Urinary bladder (tissue), 3 donors: ENCODE measurements at regions not wholly inside any gene's neighbourhood (a gene's known extent, or its start where the extent isn't known, plus 50 kb on each side); places are given as distances from the start of the nearest gene placed in this dataset.

Experiments
- DNase-seq: peaks from one replicate; pipeline ENCODE4 v3.0.0-alpha.2; 2015; ENCODE audit errors: extremely low spot score
- H3K27ac ChIP-seq: one replicate; pipeline ENCODE4 v1.5.1; 2013; ENCODE audit warnings: low read depth, mild to moderate bottlenecking, moderate library complexity
- H3K36me3 ChIP-seq: one replicate; pipeline ENCODE4 v1.6.1; 2013; ENCODE audit warnings: mild to moderate bottlenecking, moderate library complexity; ENCODE audit not compliant: insufficient read depth
- H3K4me1 ChIP-seq: one replicate; pipeline ENCODE4 v1.6.1; 2013; ENCODE audit warnings: mild to moderate bottlenecking, moderate library complexity; ENCODE audit not compliant: insufficient read depth
- H3K4me3 ChIP-seq: one replicate; pipeline ENCODE4 v1.5.1; 2013; ENCODE audit warnings: low read depth, low read length
- WGBS: extraction: QIAGEN DNeasy Blood & Tissue Kit; methylation state at CpG from one replicate; pipeline ENCODE4 v1.1.7; 2013; 5-methylcytosine and 5-hydroxymethylcytosine counted together
- donor health status: healthy with polysubstance abuse.
- donor health status: healthy.

DNA sequence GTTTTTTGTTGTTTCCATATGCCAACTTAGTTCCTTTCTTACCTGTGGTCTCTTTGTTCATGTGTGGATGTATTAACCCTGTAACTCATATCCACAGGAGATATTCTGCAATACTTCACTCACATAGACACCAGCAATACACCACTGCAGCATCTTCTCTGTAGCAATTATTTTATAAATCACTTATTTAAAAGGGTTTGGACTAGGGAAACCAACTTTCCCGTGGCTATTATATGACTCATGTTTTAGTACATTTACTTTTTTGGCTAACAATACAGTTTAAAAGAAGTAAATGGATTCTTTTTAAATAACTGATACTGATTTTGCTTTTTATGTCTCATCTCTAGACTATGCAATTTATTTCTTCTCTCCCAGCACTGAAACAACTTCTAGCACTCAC is 488.9 kb downstream of the MBD2 start:
- WGBS = 66% methylated on average over 1 of the region's 1 CpG
- H3K4me1 ChIP-seq = no peaks in the 10 kb centered on the region
- H3K27ac ChIP-seq = no peak overlapping the region
- no peaks in the 10 kb centered on the region for H3K36me3 ChIP-seq
- no peak overlapping the region for H3K4me3 ChIP-seq
- no peak for DNase-seq

DNA sequence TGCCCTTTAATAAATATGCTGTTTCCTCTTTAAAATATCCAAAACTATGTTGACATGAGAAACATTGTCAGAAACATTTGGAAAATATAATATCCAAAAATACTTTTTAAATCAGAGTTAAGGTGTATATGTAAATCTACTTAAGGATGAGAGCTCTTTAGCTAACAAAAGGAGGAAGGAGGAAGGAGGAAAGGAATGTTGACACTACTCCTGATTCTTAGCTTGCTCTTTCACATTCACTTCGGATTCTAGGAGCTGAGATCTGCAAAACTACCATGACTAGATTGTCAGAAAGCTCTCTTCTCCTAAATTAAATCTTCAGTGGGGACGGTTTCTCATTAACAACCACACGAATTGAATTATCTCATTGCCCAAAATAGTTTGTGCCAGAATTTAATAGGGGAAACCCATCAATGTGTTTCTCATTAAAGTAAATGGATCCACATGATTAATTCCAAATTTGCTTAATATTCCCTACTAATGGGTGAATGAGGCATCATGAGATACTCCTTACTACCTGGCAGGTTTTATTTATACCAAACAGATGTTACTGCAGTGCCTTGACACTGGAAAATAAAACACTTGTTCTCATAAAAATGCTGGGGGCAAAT is 509.1 kb downstream of the MBD2 start:
- no peak for DNase-seq
- Histone ChIP-seq H3K36me3 (no peaks in the 10 kb centered on the region), H3K4me1 (no peaks in the 10 kb centered on the region), H3K4me3 (no peak overlapping the region), H3K27ac (no peak overlapping the region)
- WGBS = 25% methylated on average over 3 of the region's 3 CpGs

DNA sequence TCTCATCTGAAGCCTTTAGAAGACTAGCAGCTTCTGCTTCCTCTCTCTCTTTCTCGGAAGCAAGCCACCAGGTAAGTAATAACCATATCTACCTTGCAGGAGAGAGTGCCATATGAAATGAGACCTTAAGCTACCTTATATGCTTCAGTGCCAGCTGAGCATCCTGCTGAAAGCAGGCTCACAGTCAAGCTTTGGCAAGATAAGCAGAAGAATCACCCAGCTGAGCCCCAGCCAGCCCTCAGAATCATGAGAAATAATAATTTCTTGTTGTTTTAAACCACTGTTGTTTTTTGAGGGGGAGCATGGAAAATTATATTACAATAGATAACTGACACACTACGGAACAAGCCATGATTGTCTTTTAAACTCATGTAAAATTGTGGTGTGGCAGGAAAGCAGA is 514.4 kb downstream of the MBD2 start:
- H3K27ac ChIP-seq = no peak overlapping the region
- WGBS = 73% methylated on average over 2 of the region's 2 CpGs
- no peak for DNase-seq
- no peaks in the 10 kb centered on the region for H3K4me1 ChIP-seq
- H3K36me3 ChIP-seq = no peaks in the 10 kb centered on the region
- no peak overlapping the region for H3K4me3 ChIP-seq

DNA sequence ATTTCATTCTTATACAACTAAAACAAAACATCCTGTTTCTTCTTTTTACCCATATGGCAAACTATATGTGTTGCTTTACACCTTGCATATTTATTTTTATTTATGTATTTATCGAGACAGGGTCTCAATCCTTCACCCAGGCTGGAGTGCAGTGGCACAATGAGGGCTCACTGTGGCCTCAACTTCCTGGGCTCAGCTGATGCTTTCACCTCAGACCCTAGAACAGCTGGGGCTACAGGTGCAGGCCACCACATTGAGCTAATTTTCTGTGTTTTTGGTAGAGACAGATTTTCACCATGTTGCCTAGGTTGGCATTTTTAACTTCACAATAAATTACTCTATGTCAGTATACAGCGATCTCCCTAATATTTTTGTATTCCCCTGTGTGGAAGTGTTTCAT is 522.0 kb downstream of the MBD2 start:
- Histone ChIP-seq H3K4me1 (no peaks in the 10 kb centered on the region), H3K4me3 (no peak overlapping the region), H3K36me3 (no peaks in the 10 kb centered on the region), H3K27ac (no peak overlapping the region)
- WGBS = 92% methylated on average over 2 of the region's 2 CpGs
- no peak for DNase-seq

DNA sequence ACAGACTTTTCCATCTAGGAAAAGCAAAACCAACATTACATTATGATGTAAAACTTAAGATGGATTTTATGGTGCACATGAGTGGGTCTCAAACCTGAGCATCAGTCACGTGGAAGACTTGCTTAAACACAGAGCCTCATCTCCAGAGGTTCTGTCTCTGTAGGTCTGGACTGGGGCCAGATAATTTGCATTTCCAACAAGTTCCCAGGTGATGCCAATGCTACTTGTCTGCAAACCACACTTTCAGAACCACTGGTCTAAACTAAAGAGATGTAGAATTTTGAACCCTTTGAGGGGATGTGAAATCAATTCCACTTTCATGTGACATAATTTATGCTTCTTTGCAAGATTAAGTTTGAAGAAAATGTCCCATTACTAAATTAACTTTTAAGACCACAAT is 522.8 kb downstream of the MBD2 start:
- Histone ChIP-seq H3K4me3 (no peak overlapping the region), H3K36me3 (no peaks in the 10 kb centered on the region), H3K4me1 (no peaks in the 10 kb centered on the region), H3K27ac (no peak overlapping the region)
- WGBS = 60% methylated on average over 1 of the region's 1 CpG
- no peak for DNase-seq

DNA sequence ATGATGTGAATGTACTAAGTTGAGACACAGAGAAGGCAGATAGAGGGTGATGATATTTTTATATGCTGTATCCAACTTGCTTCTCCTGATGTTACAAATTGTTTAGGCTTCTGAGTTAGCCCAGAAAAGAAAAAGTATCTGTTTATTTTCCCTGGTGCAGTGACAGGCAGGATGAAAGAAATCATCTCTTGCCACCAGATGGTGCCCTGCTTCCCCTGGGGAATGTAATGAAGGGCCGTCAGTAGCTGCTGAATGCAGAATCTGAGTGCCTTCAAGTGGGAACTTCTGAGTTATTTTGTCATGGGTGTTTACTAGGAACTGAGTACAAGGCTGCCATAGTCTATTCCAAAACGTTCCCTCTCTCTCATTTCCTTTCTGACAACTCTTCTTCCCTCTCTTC is 525.6 kb downstream of the MBD2 start:
- no peak overlapping the region for H3K4me3 ChIP-seq
- H3K27ac ChIP-seq = no peak overlapping the region
- no peak for DNase-seq
- H3K4me1 ChIP-seq = no peaks in the 10 kb centered on the region
- 1% methylated on average over 2 of the region's 2 CpGs for WGBS
- no peaks in the 10 kb centered on the region for H3K36me3 ChIP-seq

DNA sequence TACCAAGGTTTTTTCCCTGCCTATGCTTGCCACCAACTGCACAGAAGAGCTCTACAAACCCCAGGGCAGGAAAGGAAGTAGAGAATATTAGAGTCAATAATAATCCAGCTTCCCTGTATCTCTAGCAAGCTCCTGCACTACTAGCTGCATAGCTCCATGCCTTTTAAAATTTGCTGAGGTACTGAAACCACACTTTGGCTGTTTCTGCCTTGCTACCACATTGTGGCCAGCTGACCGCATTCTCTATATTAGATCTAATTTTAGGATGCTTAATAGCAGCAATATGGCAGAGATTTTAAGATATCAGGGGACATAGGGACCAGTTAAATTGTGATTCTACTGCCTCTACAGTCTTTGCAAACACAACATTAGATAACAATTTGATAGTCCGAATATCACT is 534.6 kb downstream of the MBD2 start:
- WGBS = 95% methylated on average over 2 of the region's 2 CpGs
- H3K27ac ChIP-seq = no peak overlapping the region

DNA sequence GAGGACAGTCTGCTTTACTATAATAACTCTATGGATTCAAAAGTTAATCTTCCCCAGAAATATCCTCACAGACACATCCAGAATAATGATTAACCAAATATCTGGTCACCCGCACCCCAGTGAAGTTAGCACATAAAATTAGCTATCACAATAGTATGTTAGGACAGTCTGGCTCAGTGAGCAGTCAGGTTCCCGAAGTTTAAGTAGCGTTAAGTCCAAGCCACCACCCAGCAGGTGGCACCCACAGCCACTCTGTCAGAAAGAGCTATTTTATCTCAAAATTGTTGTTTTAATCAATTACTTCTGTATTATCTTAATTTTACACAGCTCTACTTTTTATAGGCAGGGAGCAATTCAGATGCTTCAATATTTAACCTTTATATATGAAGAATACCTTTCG is 537.5 kb downstream of the MBD2 start:
- H3K4me1 ChIP-seq = no peaks in the 10 kb centered on the region
- 80% methylated on average over 4 of the region's 4 CpGs for WGBS
- DNase-seq = no peak
- no peak overlapping the region for H3K27ac ChIP-seq
- H3K36me3 ChIP-seq = no peaks in the 10 kb centered on the region
- no peak overlapping the region for H3K4me3 ChIP-seq

More for the DNA sequence above, 534.6 kb downstream of the MBD2 start:
- DNase-seq = no peak
- Histone ChIP-seq H3K36me3 (no peaks in the 10 kb centered on the region), H3K4me3 (no peak overlapping the region), H3K4me1 (no peaks in the 10 kb centered on the region)

DNA sequence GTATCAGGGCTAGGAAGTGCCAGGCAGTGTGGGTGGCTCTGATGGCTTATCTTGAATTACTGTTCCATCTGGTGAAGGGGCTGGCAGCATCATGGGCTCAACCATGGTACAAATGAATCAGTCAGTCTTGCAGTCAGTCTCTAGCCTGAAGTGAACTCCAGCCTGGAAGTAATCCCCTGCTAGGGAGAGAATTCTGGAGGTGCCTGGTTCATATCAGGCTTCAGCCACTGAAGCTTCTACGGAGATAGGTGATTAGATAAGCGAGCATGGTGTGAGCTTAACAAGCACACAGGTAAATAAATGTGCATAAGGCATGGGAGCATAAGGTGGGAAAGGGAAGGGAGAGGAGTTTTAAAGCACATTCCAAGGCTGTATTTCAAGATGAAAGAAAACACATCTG is 541.7 kb downstream of the MBD2 start:
- WGBS = 27% methylated on average over 2 of the region's 2 CpGs
- DNase-seq = no peak
- Histone ChIP-seq H3K27ac (no peak overlapping the region), H3K36me3 (no peaks in the 10 kb centered on the region), H3K4me1 (no peaks in the 10 kb centered on the region), H3K4me3 (no peak overlapping the region)

DNA sequence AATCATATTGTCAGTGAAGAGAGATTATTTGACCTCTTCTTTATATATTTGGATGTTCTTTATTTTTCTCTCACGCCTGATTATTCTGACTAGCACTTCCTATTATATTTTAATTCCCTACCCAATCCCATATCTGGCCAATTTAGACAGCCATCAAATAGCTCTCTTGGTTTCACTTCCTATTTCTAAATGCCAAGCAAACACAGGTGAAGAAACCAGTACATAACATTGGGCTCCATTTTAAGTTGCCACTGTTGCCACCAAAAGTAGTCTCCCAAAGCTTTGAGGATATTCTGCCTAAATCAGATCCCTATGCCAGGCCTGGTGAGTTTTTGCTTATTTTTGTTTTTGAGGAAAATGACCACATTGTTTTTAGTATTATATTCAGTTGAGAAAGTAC is 547.0 kb downstream of the MBD2 start:
- no peaks in the 10 kb centered on the region for H3K36me3 ChIP-seq
- no peak overlapping the region for H3K27ac ChIP-seq
- H3K4me1 ChIP-seq = no peaks in the 10 kb centered on the region
- H3K4me3 ChIP-seq = no peak overlapping the region
- WGBS = 80% methylated on average over 1 of the region's 1 CpG
- DNase-seq = no peak

DNA sequence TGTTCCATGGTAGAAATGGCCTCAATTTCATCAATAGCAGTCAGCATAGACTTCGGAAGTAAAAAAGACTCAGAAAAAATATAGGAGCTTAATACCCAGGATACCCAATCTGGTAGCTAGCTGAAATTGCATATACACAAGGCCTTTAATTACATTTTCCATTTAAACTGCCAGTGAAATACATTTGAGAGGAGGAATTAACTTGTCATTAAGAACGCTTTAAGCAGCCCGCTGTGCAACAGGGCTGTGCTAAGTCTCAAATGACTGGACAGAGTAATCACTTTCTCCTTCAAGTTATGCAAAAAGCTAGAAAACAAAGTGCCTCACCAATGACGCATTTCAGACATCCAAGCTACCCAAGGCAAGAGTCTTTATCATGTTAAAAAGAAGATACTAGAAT is 558.8 kb downstream of the MBD2 start:
- Histone ChIP-seq H3K27ac (no peak overlapping the region), H3K4me1 (no peaks in the 10 kb centered on the region), H3K4me3 (no peak overlapping the region), H3K36me3 (no peaks in the 10 kb centered on the region)
- 56% methylated on average over 4 of the region's 4 CpGs for WGBS
- DNase-seq = no peak

DNA sequence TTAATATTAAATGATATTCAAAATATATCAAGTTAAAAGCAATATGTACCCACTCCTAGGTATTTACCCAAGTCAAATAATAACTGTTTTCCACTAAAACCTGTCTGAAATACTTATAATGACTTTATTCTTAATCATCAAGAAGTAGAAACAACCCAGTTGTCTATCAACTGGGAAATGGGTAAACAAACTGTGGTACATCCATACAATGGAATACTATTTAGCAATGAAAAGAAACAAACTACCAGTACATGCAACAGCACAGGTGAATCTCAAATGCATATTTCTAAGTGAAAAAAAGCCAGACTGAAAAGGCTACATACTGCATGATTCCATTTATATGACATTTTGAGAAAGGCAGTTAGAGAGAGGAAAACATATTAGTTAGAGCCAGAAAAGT is 559.9 kb downstream of the MBD2 start:
- Histone ChIP-seq H3K4me3 (no peak overlapping the region), H3K4me1 (no peaks in the 10 kb centered on the region), H3K36me3 (no peaks in the 10 kb centered on the region), H3K27ac (no peak overlapping the region)
- no peak for DNase-seq

DNA sequence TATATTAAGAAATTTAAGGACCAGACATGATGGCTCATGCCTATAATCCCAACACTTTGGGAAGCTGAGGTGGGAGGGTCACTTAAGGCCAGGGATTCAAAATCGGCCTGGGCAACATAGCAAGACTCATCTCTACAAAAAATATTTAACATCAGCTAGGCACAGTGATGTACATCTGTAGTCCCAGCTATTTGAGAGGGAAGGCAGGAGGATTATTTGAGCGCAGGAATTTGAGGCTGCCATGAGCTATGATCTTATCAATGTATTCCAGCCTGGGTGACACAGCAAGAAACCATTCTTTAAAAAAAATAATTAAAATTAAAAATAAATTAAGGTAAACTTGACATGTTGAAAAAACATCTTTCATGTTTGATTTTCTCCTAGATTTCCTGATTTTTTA is 564.2 kb downstream of the MBD2 start:
- Histone ChIP-seq H3K4me3 (no peak overlapping the region), H3K27ac (no peak overlapping the region), H3K4me1 (no peaks in the 10 kb centered on the region), H3K36me3 (no peaks in the 10 kb centered on the region)
- DNase-seq = no peak
- 85% methylated on average over 2 of the region's 2 CpGs for WGBS

DNA sequence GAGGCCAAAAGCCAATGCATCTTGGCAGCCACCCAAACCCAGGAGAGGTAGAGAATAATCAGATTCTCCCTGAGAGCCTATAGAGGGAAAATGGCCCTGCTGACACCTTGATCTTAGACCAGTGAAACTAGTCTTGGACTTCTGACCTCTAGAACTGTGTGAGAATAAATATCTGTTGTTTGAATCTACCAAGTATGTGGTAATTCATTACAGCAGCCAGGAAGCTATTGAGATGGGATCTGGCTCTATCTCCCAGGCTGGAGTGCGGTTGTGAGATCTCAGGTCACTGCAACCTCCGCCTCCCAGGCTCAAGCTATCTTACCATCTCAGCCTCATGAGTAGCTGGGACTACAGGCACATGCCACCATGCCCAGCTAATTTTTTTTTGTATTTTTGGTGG is 567.2 kb downstream of the MBD2 start:
- 83% methylated on average over 2 of the region's 2 CpGs for WGBS
- DNase-seq = no peak

DNA sequence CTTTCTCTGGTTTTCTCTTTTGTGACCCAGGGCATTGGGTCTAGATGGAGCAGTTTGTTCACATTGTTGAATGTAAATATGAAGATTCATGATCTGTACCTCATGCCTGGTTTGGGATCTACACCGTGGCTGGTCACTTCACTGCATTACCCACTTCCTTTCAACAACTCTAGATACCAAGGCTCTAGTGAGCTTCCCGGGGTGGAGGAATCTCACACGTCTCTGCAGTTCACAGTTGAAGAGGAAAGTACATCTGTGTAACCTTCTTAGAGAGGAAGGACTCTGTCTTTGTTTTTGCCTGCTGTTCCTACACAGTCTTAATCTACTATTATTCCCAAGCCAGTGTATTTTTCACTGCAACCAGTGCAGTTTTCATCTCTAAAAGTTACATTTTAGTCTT is 574.8 kb downstream of the MBD2 start:
- no peak for DNase-seq
- Histone ChIP-seq H3K27ac (no peak overlapping the region), H3K4me1 (no peaks in the 10 kb centered on the region), H3K36me3 (no peaks in the 10 kb centered on the region), H3K4me3 (no peak overlapping the region)
- WGBS = 21% methylated on average over 3 of the region's 3 CpGs

More for the DNA sequence above, 567.2 kb downstream of the MBD2 start:
- Histone ChIP-seq H3K36me3 (no peaks in the 10 kb centered on the region), H3K4me3 (no peak overlapping the region), H3K27ac (no peak overlapping the region), H3K4me1 (no peaks in the 10 kb centered on the region)
